GM19395 (cell line): ENCODE measurements at regions not wholly inside any gene's neighbourhood (a gene's known extent, or its start where the extent isn't known, plus 50 kb on each side); places are given as distances from the start of the nearest gene placed in this dataset.
"Not testable (repeated sequence)": the region's sequence is repeated elsewhere in the genome, so short reads cannot be mapped to it uniquely, and the experiment has no call there.

Experiments
- ATAC-seq: cut with Tn5 transposase; IDR thresholded peaks from one replicate; pipeline ENCODE4 v1.9.1; 2021; ENCODE audit warnings: mild to moderate bottlenecking, moderate library complexity; ENCODE audit not compliant: unreplicated experiment

DNA sequence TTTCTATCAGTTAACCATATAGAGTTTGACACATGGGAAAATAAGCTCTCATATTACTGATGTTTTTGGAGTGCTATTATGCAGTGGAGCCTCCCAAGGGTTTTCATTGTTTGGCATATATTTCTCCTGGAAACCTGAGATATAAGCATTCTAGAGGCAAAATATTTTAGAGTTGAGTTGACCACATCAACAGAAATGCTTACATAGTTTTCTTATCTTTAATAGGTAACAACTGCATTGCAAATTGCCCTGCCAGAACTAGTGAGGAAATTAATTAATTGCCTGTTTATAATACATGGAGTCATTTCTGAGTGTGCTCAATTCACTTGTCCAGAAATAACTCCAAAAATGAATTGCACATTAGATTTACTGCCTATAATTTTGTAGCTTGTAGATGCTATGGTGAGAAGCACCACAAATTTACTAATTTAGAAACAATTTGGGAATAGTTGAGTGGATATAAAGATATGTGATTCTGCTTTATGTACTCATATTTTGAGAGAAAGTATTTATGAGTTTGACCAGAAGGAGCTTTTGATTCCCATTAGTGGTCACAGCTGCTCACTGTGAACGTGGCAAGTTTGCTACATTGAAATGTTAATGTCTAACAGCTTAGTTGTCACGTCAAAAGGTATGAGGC lies 288.7 kb downstream of the CD109 start:
- no peak for ATAC-seq

DNA sequence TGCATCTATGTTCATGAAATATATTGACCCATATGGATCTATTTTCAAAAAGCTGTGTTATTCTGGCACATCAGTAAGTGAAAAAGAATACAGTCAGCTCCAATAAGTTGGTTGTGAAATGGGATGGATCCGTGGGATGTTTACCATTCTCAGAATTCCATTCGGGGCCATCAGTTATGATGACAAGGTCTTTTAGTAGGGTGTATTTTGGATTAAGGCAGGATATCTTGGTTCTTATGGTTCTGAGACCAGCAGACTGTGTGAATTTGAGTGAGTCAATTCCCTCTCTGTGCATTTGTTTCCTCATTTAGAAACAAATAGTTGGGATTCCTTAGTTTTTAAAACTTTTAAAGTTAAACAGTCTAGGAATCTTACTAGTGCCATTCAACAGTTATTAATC lies 287.4 kb downstream of the CD109 start:
- ATAC-seq, result no peak

DNA sequence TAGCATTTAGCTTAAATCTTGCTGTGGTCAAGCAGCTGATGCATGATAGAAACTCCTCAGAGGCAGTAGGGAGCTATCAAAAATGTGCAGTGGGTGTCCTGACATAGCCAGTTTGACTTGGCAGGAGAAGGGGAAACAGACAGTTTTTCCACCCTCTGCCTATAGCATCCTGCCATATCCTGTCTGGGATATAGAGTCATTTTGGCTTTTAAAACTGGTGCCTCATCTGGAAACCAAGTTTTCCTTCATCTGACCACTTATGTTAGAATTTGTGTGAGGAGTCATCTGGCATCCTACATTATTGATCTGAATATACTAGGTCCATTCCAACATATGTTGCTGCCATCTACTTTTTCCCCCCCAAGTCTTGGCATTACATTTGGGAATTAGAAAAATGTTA lies 284.1 kb downstream of the CD109 start:
- ATAC-seq, result no peak

DNA sequence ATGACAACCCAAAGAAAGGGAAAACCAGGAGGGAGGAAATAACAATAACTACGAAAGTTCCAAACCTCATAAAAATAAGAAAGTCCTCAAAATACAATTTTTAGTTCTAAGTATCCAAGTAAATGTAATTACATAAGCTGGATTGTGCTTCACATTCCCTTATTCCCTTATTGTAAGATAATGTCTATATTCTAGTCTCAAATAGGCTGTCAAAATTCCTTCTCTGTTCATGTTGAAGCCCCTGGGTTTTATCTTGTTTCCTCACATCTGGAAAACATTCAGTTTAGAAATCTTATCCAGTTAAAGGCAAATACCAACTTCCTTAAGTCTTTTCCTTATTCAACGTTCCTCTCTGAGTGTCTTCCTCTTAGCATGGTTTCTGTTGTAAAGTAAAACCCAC lies 282.3 kb downstream of the CD109 start:
- ATAC-seq, result no peak

DNA sequence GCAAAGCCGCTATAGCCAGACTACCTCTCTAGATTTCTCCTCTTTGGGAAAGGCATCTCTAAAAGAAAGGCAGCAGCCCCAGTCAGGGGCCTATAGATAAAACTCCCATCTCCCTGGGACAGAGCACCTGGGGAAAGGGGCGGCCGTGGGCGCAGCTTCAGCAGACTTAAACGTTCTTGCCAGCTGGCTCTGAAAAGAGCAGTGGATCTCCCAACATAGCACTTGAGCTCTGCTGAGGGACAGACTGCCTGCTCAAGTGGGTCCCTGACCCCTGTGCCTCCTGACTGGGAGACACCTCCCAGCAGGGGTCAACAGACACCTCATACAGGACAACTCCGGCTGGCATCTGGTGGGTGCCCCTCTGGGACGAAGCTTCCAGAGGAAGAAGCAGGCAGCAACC lies 276.5 kb downstream of the CD109 start:
- ATAC-seq, result not testable (repeated sequence)

DNA sequence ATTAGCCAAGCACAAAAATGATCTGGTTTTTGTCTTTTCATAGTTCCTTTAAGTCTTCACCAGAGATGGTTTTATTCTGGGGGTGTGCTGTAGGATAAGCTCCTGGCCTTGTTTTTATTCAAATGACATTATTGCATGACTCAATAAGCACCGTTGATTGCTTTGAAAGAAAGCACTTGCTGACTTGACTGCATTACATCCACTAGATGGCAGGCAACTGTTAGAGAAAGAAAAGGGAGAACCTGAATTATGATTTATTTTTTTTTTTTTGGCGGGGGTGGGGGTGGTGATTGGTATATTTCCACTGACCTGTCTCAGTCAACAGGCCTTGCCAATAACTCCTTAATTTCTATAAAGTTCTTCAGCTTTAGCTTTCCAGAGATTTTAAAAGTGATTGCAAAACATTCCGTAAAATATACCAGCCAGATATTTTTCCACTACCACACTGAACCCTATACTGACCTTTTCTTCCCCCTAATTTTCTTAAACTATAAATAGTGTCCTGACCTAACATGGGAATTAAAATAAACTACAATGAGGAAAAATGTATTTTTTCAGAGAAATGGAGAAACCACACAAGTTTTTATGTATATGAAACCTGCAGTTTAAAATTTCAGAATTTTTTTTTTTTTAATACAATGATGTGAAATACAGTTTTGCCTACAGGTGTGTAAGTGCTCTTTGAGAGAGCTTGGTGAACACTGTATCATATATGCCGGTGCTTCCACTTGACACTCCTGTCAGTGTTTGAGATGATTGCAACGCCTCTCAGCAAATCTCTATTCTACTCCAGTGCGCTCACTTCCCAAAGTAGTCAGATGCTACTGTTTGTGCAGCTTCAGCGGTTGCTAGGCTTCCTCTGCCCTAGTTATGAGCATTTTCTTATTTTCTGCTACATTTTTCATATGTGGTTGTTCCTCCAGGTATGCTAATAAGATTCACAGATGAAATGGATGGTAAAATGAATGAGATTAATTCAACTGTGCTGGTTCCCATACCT lies 274.3 kb downstream of the CD109 start:
- no peak for ATAC-seq

DNA sequence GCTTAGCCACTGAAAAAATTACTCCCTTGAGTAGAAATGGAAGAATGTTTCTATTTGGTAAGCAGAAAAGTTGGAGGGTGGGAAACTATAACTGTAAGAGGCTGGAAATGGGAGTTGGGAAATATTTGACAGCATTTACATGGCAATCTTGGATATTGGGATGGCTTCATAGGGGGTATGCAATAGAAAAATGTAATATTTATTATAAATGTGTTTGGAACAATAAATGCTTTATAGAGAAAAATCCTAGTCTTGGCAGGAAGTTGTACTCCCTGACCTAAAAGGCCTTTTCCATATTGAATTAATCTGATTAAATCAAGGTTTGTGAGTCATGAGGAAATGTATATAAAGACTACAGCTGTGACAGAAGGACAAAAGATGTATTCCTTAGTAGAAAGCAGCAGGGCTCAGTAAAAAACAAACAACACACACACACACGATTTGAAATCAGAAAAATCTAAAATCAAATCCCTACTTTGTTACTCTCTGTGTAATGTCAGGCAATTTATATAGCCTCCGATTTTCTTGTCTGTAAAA lies 272.3 kb downstream of the CD109 start:
- ATAC-seq, result no peak

DNA sequence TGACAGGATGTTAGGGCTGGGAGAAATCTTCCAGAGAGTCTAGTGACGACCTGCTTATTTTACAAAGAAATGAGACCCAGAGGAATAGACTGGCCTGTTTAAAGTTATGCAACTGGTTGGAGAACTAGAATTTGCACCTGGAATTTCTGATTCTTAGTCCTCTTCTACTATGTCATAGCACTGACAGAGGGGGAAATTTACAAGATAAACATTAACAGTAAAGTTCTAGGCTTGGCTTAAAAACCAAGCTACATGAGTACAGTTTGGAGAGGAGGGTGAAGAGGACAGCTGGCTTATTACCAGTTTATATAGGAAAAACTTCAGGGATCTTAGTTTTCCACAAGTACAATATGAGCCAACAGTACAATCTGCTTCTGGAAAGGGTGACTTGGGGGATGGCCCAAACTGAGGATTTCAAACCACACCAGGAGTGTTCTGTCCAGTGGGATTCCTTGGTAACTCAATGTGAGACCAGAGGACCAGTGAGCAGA lies 269.6 kb downstream of the CD109 start:
- no peak for ATAC-seq

DNA sequence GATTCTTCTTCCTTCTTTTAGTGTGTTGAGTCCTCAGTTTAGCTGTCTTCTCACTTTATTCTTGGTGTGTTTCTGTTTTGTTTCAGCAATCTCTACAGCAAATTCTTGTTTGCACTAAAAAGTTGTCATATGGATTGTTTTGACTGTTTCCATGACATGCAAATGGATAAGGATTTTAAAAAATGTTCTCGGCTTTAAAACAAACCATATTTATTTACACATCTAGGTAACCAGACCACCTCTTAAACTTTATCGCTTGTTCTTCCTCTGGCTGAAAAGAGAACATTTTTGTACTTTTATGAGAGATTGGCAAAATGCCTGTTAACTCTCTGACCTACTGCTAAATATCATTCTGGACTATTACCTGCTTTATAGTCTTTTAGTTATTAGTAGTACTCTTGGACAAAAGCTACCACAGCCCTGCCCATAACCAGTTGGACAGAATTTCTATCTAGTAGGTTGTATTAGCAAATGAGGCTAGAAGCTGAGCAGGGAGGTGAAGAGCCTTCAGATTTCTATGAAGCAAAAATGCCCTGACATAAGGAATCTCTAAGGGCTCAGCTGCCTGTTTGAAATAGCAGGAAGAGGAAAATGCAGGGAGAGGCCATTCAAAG lies 268.3 kb downstream of the CD109 start:
- ATAC-seq, result no peak

DNA sequence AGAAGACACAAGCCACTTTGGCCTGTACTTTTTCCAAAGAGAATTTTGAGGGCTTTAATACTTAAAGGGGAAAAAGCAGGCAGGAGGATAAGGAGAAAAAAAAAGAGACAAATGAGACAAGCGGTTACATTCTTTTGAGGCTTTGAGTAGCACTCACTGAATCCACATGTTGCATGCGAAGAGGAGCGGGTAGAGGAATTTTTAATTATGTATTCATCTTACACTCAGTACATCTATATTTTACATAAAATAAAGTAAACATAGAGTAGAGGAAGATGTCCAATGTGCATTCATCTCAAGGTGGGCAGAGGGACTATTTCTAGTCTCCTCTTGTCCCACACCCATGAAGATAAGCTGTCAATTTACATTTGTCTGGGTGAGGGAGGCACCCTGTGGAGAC lies 266.9 kb downstream of the CD109 start:
- ATAC-seq, result no peak

DNA sequence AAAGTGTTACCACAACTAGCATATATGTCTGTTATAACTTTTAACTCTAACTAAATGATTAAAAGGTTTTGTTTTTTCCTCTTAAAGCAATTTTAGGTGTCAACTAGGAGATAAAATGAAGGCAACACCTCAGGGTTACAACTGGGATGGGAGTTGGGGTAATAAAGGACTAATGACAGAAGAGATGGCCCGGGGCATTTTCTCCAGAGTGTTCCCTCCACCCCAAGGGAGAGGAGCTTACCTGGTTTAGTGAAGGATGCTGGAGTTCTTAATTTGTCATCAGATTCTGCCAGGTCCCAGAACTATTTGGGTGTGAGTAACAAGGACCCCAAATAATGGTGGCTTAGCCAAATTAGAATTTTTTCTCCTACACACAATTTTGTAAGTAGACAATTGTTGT lies 260.3 kb downstream of the CD109 start:
- ATAC-seq, result no peak

DNA sequence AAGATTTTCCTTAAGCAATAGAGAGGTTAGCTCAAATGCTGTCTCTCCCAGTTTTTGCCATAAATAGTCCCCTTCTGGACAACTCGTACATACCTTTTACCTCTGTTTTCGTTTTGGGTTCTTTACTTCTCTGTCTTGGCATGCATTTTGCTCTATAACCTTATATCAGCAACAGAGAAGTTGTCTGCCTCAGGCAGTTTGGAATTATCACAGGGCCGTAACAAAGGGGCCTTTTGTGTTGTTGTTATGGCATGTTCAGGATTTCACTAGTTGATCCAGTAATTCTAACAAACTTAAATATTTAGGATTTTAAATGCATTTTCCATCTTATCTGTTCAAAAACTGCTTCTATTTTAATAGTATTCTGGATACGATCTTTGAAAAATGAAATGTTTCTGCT lies 259.8 kb downstream of the CD109 start:
- no peak for ATAC-seq

DNA sequence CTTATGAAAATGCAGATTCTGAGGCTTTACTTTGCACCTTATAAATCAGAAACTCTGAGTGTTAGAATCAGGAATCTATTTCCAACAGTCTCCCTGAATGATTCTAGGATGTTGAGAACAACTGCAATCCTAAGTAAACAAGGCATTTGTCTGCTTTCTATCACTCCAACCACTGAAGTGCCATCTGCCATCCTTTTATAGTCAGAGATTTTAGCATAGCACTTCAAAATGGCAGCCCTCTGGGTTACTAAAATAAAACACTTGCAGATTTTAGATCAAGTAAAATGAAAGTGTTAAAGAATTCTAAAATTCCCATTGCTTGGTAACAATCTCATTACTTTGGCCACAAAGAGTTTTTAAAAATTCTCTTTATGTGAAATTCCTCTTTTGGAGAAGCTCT lies 258.9 kb downstream of the CD109 start:
- no peak for ATAC-seq

DNA sequence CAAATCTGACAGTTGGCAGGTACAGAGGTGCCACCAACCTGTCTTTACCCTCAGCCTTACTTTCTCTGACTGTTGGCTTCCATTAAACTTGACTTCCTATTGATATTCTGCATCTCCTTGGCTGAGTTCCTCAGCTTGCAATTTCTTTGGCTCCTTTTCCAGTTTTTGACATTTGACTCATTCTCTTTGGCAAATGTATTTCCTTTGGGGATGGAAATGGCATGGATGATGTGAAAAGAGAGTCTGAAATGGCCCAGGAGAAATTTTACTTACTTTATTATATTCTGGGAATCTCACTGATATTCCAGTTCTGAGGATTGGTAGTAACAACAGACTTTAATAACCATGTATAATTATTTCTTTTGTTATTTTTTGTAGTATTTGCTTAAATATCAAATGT lies 255.2 kb downstream of the CD109 start:
- no peak for ATAC-seq

DNA sequence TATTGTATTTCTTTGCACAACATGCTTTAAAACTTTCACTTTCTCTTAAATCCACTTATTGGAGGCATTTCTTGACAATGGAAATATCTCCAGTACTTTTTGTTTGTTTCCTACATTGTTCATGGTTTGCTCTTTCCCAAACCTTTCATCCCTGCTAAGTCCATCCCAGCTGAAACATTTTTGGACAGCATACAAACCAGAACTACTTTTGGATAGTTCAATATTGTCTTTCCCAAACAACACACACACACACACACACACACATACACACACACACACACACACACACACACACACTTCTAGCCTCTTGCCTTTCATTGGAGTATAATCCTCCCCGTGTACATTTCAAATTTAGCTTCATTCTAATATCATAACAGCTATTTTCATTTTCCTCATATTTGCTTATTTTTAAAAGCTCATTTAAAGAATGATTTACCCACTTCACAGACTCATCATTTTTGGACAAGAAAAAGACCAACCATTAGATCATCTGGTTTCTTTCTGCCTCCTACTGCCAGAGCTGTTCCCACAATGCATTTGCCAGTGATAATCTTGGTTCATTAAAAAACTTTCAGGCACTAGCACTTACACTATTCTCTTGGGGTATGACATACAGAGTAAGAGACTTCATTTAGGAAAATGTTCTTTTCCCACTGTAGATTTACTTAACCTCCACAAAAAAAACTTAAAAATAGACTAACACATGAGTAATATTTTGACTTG lies 248.1 kb downstream of the CD109 start:
- no peak for ATAC-seq

DNA sequence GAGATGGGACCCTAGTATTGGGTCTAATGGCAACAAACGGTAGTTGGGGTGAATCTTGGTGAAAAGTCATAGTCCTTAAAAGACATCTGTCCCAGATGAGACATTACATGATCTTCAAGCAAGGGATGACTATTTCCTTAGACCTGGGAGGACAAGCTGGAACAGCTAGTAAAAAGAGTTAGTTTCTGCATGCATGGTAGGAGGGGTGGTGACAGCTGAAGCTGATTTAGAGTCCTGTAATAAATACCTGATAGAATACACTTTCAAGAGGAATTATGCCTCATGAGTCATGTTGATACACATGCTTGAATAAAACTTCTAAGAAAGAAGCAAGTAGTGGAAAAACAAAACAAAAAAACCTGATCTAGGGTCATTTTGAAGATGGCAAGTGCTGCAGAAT lies 247.4 kb downstream of the CD109 start:
- ATAC-seq, result no peak

DNA sequence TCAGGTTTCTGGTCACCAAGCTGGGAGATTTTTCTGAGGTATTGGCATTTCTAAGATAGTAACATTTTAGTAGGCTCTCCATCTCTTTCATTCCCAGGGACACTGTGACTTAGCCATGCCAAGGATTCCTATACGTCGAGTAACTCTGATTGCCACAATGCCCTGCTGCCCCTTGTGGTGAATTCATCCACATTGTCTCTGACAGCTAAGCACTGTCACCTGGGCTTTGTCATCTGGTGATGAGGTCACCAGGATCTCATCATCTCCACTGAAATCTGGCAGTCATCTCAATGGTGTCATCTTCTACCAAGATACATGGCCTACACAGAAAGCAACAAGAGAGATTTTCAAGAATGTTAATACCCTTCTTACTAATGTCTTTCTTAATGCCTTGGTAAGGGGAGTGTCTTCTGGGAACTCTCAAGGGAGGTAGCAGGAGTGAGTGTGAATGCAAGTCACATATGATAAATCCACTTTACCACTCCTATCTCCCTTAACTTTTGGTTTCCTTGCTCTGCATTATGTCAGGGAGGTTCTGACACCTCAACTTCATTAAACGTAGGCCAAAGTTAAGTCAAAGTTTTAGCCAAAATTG lies 246.7 kb downstream of the CD109 start:
- no peak for ATAC-seq

DNA sequence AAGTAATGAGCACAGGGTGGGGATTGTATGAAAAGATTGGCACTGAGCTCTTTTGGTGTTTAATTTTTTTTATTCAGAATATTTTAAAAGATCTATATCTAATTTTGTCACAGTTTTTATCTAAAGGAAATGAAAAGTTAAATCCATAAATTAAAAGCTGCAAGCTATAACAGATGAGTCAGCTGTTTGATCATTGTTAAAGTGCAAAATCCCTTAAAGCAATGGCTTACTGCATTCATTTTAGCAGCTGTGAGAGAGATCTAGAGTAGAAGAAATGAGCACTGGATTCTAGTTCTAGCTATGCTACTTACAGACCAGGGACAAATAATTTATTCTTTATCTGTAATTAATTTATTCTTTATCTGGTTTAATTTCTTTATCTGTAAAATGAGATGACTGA lies 245.9 kb downstream of the CD109 start:
- no peak for ATAC-seq

DNA sequence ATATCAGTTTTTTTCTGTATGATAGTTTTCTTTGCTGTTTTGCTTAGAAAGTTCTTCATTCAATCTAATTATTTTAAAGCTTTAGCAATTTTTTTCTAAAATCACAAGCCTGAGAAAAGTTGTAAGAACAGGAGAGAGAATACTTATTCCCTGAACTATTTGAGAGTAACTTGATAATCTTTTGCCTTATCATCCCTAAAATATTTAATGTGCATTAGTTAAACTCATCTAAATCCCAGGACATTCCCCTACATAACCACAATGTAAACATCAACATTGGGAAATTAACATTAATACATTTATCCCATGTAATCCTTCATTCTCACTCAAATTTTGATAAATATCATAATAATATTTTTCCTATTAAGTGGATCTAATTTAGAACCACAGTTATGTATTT lies 241.8 kb downstream of the CD109 start:
- ATAC-seq, result no peak

DNA sequence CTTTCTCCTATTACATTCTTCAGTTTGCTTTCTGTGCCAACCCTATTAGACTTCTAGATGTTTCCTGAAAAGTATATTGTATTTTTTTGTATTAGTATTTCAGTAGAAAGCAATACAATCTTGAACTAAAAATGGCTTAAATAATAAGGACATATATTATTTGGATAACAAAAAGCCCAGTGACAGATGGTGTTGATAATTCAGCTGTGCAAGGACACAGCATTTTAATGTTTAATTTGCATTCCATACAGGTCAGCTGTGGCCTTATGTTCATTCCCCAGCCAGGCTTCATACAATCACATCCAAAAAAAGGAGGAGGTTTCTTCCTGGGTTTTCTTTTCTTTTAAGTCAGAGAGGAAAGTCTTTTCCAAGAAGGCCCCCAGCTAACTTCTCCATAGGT lies 236.9 kb downstream of the CD109 start:
- ATAC-seq, result no peak
